ENCODE measurements at regions not wholly inside any gene's neighbourhood (a gene's known extent, or its start where the extent isn't known, plus 50 kb on each side); places are given as distances from the start of the nearest gene placed in this dataset.

DNA sequence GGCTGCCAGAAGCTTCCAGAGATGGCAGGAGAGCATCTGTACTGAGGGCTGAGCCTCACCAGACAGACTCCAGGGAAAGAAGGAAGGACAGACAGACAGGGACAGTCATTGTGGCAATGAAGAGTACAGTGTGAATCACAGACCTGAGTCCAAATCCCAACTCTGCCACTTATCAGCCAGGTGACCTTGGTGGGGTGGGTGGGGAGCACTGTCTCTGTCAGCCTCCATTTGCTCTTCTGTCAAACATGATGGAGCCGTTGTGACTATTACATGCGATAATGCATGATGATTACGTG is 85.9 kb upstream of the FSTL4 start:
- DNase-seq (ENCODE audit: low read depth in 4 of 4, low spot score in 2 of 4) = no peak

GRCh38 chr5:133697536-133698258 is 85.4 kb upstream of the FSTL4 start:
- DNase-seq (ENCODE audit: low read depth in 4 of 4, low spot score in 2 of 4) = no peak

DNA sequence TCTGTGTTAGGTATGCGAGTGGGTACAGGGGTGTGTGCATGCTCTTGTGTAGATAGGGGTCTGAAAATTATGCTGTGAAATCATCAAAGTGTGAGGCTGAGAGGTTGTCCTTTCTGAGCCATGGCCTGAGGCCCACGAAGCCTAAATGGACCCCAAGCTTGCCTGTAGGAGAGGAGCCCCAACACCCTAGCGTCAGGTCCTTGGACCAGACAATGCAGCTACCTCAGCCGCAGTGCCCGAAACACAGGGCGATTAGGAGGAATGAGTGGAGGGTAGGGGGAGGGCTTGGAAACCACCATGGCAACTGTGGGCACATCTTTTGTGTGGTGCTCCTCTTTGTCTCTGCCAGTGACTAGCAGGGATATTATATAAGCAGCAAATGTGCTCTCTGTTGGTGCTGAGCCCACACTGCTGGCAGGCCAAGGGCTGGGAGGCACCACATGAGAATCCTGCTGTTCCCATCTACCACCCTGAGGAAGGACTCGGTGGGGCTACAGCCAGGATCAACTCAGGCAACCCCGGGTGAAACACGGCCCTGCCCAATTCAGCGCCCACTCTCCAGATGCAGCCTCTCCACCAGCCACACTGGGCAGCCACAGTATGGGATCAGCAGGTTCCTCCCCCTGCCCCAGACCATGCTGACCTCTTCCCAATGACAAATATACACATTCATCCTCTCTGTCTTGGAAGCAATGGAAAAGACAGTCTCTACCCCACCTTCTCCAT is 84.6 kb upstream of the FSTL4 start:
- DNase-seq (ENCODE audit: low read depth in 4 of 4, low spot score in 2 of 4) = no peak

DNA sequence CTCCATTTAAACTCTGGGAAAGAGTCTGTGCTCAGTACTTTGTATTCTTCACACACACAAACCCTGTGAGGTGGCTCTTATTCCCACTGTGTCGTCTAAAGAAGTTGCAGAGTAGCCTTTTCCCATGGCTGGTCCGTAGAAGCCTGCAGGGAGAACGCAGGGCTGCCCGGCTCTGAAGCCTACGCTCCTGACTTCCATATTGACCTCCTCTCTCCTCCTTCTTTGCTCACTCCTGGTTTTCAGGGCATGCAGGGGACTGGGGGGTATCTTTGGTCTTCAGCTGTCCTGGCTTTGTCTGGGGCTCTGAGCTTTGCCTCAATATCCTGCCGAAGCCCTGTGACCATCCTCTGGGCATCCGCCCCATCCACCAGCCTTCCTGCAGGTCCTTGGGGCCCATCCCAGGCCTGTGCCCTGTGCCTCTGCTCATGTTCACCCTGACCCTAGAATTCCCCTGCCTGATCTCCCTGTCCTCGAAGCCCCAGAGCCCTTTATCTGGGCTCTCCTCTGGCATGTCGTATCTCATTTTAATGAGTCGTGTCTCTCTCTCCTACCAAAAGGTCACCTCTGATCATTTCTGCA is 83.8 kb upstream of the FSTL4 start:
- no peak for DNase-seq (ENCODE audit: low read depth in 4 of 4, low spot score in 2 of 4)

DNA sequence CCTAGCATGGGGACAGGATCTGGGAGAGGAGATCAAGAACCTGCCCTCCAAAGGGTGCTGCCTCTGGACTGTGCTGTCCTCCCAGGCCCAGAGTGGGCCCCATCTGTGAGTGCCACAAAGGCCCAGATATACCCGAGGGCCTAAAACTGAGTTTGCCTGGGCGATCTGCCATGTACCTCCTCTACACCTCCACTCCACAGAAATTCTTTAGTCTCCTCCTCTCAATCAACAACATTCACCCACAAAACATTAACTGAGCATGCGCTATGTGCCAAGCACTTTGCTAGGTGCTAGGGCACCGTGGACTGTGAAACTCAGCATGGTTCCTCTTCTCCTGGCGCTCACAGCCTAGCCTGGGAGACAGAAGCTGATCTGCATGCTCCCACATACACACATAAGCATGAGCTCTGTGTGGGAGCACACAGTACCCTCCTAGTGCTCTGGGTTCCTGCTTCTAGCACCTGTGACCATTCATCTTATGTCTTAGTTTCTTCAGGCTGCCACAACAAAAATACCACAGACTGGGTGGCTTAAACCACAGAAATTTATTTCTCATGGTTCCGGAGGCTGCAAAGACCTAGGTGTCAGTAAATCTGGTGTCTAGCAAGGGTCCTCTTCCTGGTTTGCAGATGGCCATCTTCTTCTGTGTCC is 82.0 kb upstream of the FSTL4 start:
- DNase-seq (ENCODE audit: low read depth in 4 of 4, low spot score in 2 of 4) = no peak

DNA sequence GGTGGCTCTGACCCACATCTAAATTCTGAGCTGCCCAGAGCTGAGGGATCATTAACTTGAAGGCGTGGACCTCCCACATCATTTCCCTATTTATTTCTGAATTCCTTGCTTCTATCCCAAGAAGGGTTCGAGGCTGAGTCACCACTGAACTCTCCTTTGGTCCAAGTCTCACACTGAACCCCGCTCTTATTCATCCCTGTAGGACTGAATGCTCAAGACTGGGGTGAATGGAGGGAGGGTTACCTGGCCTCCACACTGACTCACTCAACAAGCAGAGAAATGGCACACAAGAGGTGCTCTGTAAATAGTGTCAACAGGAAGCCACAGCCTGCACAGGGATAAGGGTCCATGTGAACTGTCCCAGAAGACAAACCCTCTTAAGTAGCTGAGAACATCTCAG is 79.1 kb upstream of the FSTL4 start:
- no peak for DNase-seq (ENCODE audit: low read depth in 4 of 4, low spot score in 2 of 4)

GRCh38 chr5:133690746-133691145 is 78.4 kb upstream of the FSTL4 start:
- no peak for DNase-seq (ENCODE audit: low read depth in 4 of 4, low spot score in 2 of 4)

- no peak for DNase-seq (ENCODE audit: low read depth in 4 of 4, low spot score in 2 of 4)
Measured at GRCh38 chr5:133688391-133688790, 76.0 kb upstream of the FSTL4 start.

DNA sequence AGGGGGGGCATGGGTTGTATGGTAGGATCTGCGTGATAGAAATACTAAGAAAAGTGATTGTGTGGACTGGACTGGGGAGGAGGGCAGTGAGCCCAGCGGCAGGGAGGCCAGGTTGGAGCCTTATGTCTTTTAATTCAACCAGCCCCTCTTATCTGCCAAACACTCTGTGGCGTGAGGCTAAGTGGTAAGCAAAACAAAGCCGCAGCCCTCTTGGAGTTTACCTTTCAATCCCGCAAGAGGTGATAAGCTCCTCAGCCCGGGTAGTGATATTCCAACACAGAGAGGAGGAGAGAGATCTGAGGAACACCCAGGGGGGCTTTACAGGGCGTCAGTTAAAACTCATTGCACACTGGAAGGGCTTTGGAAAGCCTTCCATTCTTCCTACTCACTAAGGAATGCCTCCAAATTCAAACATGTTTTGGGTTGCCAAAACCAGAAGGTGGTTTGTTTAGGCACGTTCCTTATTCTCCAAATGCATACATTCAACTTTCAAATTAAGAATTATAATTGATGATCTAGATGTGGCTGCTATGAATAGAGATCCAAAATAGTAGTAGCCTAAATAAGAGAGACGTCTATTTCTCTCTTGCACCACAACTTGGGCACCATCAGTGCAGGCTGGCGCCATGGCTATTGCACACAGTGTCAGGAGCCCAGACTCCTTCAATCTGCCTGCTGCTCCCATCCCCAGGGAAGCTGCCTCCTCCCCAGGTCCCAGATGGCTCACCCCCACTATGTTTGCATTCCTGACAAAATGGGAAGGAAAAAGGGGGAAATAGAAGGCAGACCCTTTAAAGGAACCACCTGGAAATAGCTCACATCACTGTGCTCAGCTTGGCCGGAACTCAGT is 75.1 kb upstream of the FSTL4 start:
- DNase-seq (ENCODE audit: low read depth in 4 of 4, low spot score in 2 of 4) = no peak

GRCh38 chr5:133686566-133686965 is 74.2 kb upstream of the FSTL4 start:
- no peak for DNase-seq (ENCODE audit: low read depth in 4 of 4, low spot score in 2 of 4)

GRCh38 chr5:133685402-133686018 is 73.2 kb upstream of the FSTL4 start:
- no peak for DNase-seq (ENCODE audit: low read depth in 4 of 4, low spot score in 2 of 4)

GRCh38 chr5:133683646-133684596 is 71.6 kb upstream of the FSTL4 start:
- DNase-seq (ENCODE audit: low read depth in 4 of 4, low spot score in 2 of 4) = peak in 3 of 4 donors; percentile 25 to 54 (median 38)

DNA sequence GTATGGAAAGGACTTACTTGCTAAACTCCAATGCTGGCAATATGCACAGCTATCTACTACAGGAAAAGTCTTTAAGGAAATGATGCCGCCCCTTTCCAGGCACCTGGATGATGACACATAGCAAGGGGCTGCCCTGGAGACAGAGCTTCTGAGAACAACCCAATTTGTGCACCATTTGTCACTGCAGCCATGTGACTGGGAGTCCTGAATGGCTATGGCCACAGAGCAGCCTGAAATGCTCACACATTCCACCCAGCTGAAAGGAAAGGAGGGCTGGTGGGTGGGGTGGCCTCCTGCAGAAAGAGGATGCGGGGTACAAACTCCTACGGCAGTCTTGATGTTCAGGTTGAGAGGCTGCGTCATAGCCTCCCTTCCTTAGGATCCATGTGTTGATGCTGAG is 70.1 kb upstream of the FSTL4 start:
- DNase-seq (ENCODE audit: low read depth in 4 of 4, low spot score in 2 of 4) = no peak

- no peak for DNase-seq (ENCODE audit: low read depth in 4 of 4, low spot score in 2 of 4)
Measured at GRCh38 chr5:133681896-133682295, 69.6 kb upstream of the FSTL4 start.

DNA sequence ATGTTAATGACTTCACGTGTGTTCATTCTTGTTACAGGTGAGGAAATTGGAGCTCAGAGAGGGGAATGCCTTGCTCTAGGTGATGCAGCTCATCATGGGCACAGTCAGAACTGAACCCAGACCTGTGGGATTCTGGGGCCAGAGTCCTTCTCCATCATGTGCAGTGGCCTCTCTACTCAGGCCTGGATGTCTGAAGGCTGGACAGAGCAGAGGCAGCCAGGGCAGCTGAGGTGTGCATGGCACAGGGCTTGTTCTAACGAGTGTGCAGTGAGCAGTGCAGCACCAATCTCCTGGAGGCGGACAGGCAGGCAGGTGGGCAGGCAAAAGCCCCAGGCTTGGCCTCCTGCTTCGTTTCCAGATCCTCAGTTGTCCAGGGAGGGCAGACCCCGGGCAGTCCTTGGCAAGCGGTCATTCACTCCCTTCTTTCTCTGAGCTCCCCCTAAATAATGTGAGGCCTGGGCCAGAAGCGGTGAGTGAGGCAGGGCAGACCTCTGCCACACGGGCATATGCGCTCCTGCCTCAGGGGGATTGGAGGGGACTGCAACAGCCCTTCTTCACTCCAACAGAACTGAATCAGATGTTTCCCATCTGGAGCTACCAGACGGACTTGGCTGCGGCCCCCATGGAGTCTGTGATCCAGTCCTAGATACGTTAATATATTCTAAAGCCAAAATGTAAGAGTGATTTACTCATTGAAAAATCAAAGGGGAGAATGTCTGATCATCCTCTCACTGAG is 68.7 kb upstream of the FSTL4 start:
- DNase-seq (ENCODE audit: low read depth in 4 of 4, low spot score in 2 of 4) = no peak

GRCh38 chr5:133679534-133679933 is 67.2 kb upstream of the FSTL4 start:
- DNase-seq (ENCODE audit: low read depth in 4 of 4, low spot score in 2 of 4) = no peak

DNA sequence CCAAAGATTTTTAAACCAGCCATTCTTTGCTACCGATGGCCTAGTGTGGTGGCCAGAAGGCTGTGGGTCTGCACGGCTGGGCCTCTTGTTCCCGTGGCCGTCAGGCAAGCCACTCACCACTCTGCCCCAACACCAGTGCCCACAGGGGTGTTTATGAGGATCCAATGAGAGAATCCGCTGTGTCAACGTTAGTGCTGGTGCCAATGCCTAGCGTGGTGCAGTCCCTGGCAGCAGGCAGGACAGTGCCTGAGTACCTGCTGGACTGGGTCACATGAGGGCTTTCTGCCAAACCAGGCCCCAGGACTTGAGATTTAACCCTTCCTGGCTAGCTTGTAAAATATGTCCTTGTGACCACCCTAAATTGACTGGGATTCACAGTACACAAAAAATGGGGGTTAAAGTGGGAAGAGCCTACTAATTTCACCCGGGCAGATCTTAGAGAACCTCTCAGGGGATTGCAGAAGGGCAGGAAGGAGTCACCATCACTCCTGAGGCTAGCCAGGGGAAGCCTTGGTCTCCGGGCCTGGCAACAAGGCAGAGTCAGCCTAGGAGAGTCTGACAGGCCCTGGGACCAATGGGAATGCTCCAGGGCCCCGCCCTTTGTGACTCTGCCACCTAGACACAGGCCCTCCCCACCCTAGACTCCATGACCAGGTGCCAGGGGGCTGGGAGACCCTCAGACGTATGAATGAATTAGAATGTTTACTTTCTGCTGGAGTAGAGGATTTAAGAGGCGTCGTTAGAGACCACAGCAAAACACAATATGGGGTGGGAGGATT is 63.2 kb upstream of the FSTL4 start:
- no peak for DNase-seq (ENCODE audit: low read depth in 4 of 4, low spot score in 2 of 4)

GRCh38 chr5:133670336-133670735 is 58.0 kb upstream of the FSTL4 start:
- no peak for DNase-seq (ENCODE audit: low read depth in 4 of 4, low spot score in 2 of 4)
